ENCODE measurements at regions not wholly inside any gene's neighbourhood (a gene's known extent, or its start where the extent isn't known, plus 50 kb on each side); places are given as distances from the start of the nearest gene placed in this dataset.
"Not testable (repeated sequence)": the region's sequence is repeated elsewhere in the genome, so short reads cannot be mapped to it uniquely, and the experiment has no call there.

- DNase-seq (ENCODE audit: low read depth in 2 of 2) = no peak
These were observed 219.2 kb upstream of the ARHGEF26 start for GRCh38 chr3:153901991-153902390.

- no peak for DNase-seq (ENCODE audit: low read depth in 2 of 2)
These were observed 217.8 kb upstream of the ARHGEF26 start for GRCh38 chr3:153903430-153903829.

DNA sequence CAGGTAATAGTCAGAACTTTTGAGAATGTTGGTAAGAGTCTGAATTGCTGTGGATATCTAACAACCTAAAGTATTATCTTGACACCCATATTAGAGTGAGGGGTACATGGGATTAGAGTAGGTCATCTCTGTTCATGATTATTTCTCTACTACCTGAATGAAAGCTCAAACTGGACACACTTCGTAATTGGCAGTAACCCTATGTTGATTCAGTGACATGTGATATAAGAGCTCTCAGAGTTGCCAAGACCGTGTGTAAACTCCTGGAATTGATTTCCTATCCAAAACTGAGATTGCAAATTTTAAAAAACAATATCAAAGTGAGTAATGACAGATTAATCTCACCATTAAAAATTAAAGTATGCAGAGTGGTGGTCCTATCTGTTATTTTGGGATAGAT is 214.8 kb upstream of the ARHGEF26 start:
- DNase-seq (ENCODE audit: low read depth in 2 of 2) = no peak

DNA sequence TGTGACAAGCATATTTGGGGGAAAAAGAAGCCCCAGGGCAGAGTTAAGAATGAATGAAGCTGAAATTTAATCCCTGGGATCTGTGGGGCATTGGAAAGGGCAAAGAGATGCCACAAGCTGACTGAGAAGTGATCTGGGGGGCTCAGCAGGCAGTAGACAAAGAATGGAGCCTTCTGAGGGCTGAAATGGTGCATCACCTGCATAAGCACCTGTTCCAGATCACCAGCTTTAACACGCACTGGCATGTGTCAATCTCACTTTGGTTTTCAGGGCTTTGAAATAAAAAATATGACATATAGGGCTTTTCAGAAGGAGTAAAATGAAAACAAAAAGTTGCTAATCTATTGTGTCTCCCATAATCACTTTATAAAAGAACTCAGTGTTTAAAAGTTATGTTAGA is 210.8 kb upstream of the ARHGEF26 start:
- DNase-seq (ENCODE audit: low read depth in 2 of 2) = no peak

DNA sequence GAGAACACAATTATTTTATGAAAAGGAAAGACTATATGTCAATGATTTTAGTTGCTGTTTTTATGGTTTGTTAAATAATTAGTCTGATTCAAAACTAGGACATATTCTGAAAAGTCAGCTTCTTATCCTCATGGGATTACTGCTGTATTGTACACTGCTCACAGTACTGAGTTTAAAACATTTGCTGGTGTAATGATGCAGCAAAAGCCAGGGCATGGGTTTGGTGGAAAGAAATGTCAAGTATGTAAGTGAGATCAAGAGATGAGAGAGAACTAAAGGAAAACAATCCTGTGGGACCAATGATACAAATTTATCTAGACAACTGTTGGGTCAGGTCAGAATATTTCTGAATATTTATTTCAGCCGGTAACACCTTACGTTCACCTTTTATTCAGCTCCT is 210.1 kb upstream of the ARHGEF26 start:
- DNase-seq (ENCODE audit: low read depth in 2 of 2) = no peak

- DNase-seq (ENCODE audit: low read depth in 2 of 2) = no peak
These were observed 201.4 kb upstream of the ARHGEF26 start for GRCh38 chr3:153919773-153920172.

DNA sequence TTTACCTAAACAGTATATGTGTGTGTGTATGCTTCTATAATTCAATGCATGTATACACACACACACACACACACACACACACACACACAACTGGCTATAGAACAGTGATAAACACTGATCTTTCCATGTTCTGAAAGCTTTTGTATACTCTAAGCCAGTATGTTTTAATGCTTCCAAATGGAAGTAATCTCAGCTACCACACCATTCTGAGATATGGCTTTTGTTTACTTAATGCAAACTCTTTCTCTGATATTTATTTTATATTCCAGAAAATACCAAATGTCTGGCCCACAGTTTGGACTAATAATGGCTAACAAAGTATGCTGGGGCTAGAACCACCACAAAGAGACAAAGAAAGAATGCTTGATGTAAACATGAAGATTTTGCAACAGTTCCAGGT is 199.4 kb upstream of the ARHGEF26 start:
- DNase-seq (ENCODE audit: low read depth in 2 of 2) = no peak

DNA sequence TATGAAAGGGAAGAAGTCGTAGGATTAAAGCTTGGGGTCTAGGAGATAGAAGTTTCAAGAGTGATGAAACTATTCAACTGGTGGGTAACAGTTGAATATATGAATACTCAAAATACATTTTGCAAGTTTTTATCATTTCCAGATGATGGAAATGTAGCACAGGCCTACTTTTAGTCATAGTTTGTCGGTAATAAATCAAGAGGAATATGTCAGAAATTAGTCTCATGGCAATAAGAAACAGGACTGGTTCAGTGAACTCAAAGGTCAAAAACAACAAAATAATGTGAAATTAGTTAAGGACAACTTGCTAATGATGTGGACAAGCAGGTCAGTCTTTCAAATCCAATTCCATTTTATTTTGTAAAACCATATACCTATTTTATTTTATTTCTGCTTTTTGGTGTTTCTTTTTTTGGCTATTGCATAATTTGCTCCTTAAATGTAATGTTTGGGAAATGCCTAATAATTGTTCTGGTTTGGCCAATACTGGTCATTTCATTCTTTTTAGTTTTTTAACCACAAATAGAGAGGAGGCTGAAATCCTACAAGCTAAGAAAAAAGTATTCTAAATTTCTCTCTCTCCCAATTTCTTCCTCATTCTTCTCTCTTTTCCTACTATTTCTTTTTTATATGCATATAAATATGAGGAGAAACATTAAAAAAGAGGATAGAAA is 195.2 kb upstream of the ARHGEF26 start:
- DNase-seq (ENCODE audit: low read depth in 2 of 2) = no peak

GRCh38 chr3:153927107-153927506 is 194.1 kb upstream of the ARHGEF26 start:
- no peak for DNase-seq (ENCODE audit: low read depth in 2 of 2)

DNA sequence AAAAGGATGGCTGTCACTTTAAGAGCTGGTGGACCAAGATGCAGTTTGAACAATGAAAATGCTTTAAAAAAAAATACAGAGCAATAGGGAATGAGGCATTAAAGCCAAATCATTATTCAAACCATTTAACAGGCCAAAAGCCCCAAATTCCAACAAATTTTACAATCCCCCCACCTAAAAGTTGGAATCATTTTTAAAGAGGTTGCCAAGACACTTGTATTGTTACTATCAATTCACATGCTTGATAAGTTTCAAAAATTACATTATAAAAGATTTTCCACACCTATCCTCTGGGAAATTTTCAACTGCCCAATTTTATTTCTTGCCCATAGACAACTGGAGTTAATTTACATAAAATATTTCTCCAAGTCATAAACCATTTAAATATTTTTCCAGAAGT is 192.3 kb upstream of the ARHGEF26 start:
- no peak for DNase-seq (ENCODE audit: low read depth in 2 of 2)

DNA sequence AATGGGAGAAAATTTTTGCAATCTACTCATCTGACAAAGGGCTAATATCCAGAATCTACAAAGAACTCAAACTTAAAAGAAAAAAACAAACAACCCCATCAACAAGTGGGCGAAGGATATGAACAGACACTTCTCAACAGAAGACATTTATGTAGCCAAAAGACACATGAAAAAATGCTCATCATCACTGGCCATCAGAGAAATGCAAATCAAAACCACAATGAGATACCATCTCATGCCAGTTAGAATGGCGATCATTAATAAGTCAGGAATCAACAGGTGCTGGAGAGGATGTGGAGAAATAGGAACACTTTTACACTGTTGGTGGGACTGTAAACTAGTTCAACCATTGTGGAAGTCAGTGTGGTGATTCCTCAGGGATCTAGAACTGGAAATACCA is 187.7 kb upstream of the ARHGEF26 start:
- not testable (repeated sequence) for DNase-seq (ENCODE audit: low read depth in 2 of 2)

DNA sequence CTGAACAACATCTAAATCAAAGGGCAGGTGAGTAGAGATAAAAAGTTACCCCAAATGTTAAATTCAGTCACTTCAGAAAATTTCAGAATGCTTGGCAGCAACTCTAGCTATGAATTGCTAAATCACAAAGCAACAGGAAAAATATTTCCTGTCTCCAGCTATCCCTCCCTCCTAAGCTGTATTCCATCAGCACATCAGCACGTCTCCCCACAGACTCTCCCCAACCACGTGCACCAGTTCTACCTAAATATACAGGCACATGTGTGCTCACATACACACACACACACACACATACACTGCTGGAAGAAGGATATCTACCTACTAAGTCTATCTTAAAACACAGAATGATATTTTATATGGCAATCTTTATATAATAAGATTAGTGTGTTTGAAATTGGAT is 177.1 kb upstream of the ARHGEF26 start:
- DNase-seq (ENCODE audit: low read depth in 2 of 2) = no peak

- no peak for DNase-seq (ENCODE audit: low read depth in 2 of 2)
These were observed 169.9 kb upstream of the ARHGEF26 start for GRCh38 chr3:153951276-153951675.

- no peak for DNase-seq (ENCODE audit: low read depth in 2 of 2)
These were observed 169.1 kb upstream of the ARHGEF26 start for GRCh38 chr3:153952091-153952490.

- no peak for DNase-seq (ENCODE audit: low read depth in 2 of 2)
These were observed 164.6 kb upstream of the ARHGEF26 start for GRCh38 chr3:153956613-153957012.

- no peak for DNase-seq (ENCODE audit: low read depth in 2 of 2)
These were observed 163.8 kb upstream of the ARHGEF26 start for GRCh38 chr3:153957421-153957820.

DNA sequence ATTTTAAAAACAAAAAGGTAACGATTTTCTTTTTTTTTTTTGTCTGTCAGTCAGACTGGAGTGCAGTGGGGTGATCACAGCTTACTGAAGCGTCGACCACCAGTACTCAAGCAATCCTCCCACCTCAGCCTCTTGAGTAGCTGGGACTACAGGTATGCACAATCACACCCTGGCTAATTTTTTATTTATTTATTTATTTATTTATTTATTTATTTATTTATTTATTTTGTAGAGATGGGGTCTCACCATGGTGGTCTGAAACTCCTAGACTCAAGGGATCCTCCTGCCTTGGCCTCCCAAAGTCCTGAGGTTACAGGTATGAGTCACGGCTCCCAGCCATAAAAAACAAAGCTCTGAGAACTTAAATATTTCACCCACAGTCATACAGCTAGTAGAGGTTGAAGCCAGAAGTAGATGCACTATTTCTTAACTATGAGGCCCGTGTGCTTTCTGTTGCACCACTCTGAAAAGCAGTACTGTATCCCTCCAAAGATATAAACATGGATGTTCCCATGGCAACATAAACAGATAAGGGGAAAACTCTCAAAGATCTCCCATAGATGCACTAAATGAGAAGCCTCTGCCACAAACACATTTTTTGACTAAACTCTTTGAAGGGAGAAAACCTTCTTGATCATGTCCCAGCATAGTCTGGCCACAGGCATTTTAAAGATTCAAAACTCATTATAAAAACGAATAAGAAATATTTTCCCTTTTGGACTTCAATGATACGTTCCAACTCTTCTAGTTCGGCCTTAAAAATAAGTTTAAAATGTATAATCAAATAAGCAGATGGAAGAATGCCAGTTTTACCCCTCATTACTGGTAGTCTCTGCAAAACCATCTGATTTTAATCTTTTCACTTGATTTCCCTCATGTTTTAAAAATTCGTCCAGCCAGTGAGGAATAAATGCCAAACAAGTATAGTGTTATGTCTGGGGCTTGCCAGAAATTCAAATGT is 162.3 kb upstream of the ARHGEF26 start:
- DNase-seq (ENCODE audit: low read depth in 2 of 2) = no peak

DNA sequence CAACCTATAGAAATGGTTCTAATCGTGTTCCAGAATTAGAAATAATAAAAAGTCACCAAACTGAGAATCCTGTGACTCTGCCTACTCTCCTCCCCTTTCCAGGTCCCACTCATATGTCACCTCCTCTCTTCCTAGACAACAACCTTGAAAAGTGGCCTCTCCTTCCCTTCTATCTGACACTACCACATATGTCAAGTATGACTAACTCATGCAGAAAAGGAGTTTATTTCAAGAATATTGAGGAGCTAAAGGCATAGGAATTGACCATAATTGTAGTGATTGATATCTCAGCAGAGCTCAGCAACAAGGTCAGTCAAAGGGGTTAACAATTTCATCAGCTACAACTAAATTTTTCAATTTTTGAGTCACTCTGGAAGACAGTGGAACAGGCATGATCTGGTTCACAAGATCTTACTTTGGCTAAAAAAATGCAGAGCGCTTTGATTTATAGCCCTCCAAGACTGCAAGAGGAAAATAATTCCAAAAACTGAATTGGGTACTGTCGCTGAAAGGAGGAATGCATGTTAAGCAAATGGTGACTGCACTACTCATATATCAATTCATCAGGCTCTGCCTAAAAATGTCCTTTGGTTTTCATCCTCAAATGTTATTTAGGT is 160.6 kb upstream of the ARHGEF26 start:
- DNase-seq (ENCODE audit: low read depth in 2 of 2) = no peak

GRCh38 chr3:153961494-153961893 is 159.7 kb upstream of the ARHGEF26 start:
- DNase-seq (ENCODE audit: low read depth in 2 of 2) = no peak

- no peak for DNase-seq (ENCODE audit: low read depth in 2 of 2)
These were observed 158.2 kb upstream of the ARHGEF26 start for GRCh38 chr3:153963012-153963411.

- no peak for DNase-seq (ENCODE audit: low read depth in 2 of 2)
These were observed 153.9 kb upstream of the ARHGEF26 start for GRCh38 chr3:153967260-153967659.

GRCh38 chr3:153970047-153970446 is 151.1 kb upstream of the ARHGEF26 start:
- DNase-seq (ENCODE audit: low read depth in 2 of 2) = no peak
